OCI-LY3 (cell line): ENCODE measurements at regions not wholly inside any gene's neighbourhood (a gene's known extent, or its start where the extent isn't known, plus 50 kb on each side); places are given as distances from the start of the nearest gene placed in this dataset.

Source experiments
- CTCF ChIP-seq: fragments of 200-600, 300-600 bp; sonication (generic); IDR thresholded peaks from 2 replicates; pipeline ENCODE4 v1.5.1; 2014; ENCODE audit warnings: antibody characterized with exemption, low read length, low read depth
- EZH2phosphoT487 ChIP-seq: fragments of 200-600 bp; shearing (Covaris generic); IDR thresholded peaks from 2 replicates; pipeline ENCODE4 v1.6.1; 2018; ENCODE audit warnings: antibody characterized with exemption, mixed run types, low read depth

GRCh38 chr2:183244300-183244844 lies 120.1 kb downstream of the NUP35 start:
- TF ChIP-seq CTCF (no peak), EZH2phosphoT487 (no peak)
